ENCODE measurements at regions not wholly inside any gene's neighbourhood (a gene's known extent, or its start where the extent isn't known, plus 50 kb on each side); places are given as distances from the start of the nearest gene placed in this dataset.

GRCh38 chr17:27402943-27403342, 53.3 kb upstream of the KSR1 start:
- CTCF ChIA-PET = no interaction called here
- BruUV-seq (replicated peaks) = no TSS peak

GRCh38 chr17:27403480-27404005, 52.7 kb upstream of the KSR1 start:
- no peak overlapping the region for H3K27ac Mint-ChIP-seq (ENCODE audit: low read depth, unreplicated experiment)
- BruUV-seq (replicated peaks) = no TSS peak
- H3K4me3 Mint-ChIP-seq (ENCODE audit: unreplicated experiment) = no peak overlapping the region
- ChIA-PET CTCF (interaction anchor here (0.6 kb wide), 1 partner anchor 196 kb away, joined by 4 read pairs; no protein-coding TSS in a partner anchor), POLR2A (no interaction called here)
- intact Hi-C loops (cut with micrococcal nuclease) = no loop called here
- no peak for TF ChIP-seq CTCF (IDR thresholded peaks at IDR 0.05; ENCODE audit: unreplicated experiment)
- DNase-seq (ENCODE audit: unreplicated experiment) = no peak
- peaks cover 12% of the 10 kb centered on the region for H3K4me1 Mint-ChIP-seq (ENCODE audit: insufficient read depth, unreplicated experiment)
- H3K27me3 Mint-ChIP-seq (ENCODE audit: insufficient read depth, unreplicated experiment) = no peaks in the 10 kb centered on the region
- no peaks in the 10 kb centered on the region for H3K9me3 Mint-ChIP-seq (ENCODE audit: unreplicated experiment)
- H3K36me3 Mint-ChIP-seq (ENCODE audit: insufficient read depth, unreplicated experiment) = peaks cover 5% of the 10 kb centered on the region

More at GRCh38 chr17:27402943-27403342, 53.3 kb upstream of the KSR1 start:
- H3K9me3 Mint-ChIP-seq (ENCODE audit: unreplicated experiment) = no peaks in the 10 kb centered on the region
- intact Hi-C loops (cut with micrococcal nuclease) = no loop called here
- TF ChIP-seq CTCF (IDR thresholded peaks at IDR 0.05; ENCODE audit: unreplicated experiment) = no peak
- H3K36me3 Mint-ChIP-seq (ENCODE audit: insufficient read depth, unreplicated experiment) = peaks cover 5% of the 10 kb centered on the region
- H3K27ac Mint-ChIP-seq (ENCODE audit: low read depth, unreplicated experiment) = no peak overlapping the region
- no peak overlapping the region for H3K4me3 Mint-ChIP-seq (ENCODE audit: unreplicated experiment)
- peaks cover 6% of the 10 kb centered on the region for H3K4me1 Mint-ChIP-seq (ENCODE audit: insufficient read depth, unreplicated experiment)
- POLR2A ChIA-PET = interaction anchor here (0.6 kb wide), 1 partner anchor 15 kb away, joined by 3 read pairs; no protein-coding TSS in a partner anchor
- DNase-seq (ENCODE audit: unreplicated experiment) = no peak
- no peaks in the 10 kb centered on the region for H3K27me3 Mint-ChIP-seq (ENCODE audit: insufficient read depth, unreplicated experiment)

- H3K36me3 Mint-ChIP-seq (ENCODE audit: insufficient read depth, unreplicated experiment) = peaks cover 5% of the 10 kb centered on the region
- ChIA-PET POLR2A (interaction anchor here (0.9 kb wide), 1 partner anchor 9 kb away, joined by 3 read pairs; no protein-coding TSS in a partner anchor), CTCF (interaction anchor here (0.6 to 5.0 kb wide), 4 partner anchors 18 to 196 kb away, joined by 3 to 28 read pairs (median 3); no protein-coding TSS in a partner anchor)
- H3K9me3 Mint-ChIP-seq (ENCODE audit: unreplicated experiment) = no peaks in the 10 kb centered on the region
- no peaks in the 10 kb centered on the region for H3K27me3 Mint-ChIP-seq (ENCODE audit: insufficient read depth, unreplicated experiment)
- no TSS peak for BruUV-seq (replicated peaks)
- no peak for DNase-seq (ENCODE audit: unreplicated experiment)
- H3K27ac Mint-ChIP-seq (ENCODE audit: low read depth, unreplicated experiment) = no peak overlapping the region
- intact Hi-C loops (cut with micrococcal nuclease) = no loop called here
- TF ChIP-seq CTCF (IDR thresholded peaks at IDR 0.05; ENCODE audit: unreplicated experiment) = no peak
- peaks cover 20% of the 10 kb centered on the region for H3K4me1 Mint-ChIP-seq (ENCODE audit: insufficient read depth, unreplicated experiment)
- no peak overlapping the region for H3K4me3 Mint-ChIP-seq (ENCODE audit: unreplicated experiment)
Observed at GRCh38 chr17:27404676-27405075, 51.6 kb upstream of the KSR1 start.
